ENCODE measurements at regions not wholly inside any gene's neighbourhood (a gene's known extent, or its start where the extent isn't known, plus 50 kb on each side); places are given as distances from the start of the nearest gene placed in this dataset.
A peak's percentile ranks its signal among the peaks of the same experiment; 100 is the strongest.

- ATAC-seq (no peak), DNase-seq (ENCODE audit: low read depth in 1 of 2, low spot score in 1 of 2) (no peak), FAIRE-seq (peak; percentile 51)
- ChIA-PET POLR2A (no interaction called here), CTCF (interaction anchor here (1.5 kb wide), 1 partner anchor 16 kb away, joined by 3 read pairs; no protein-coding TSS in a partner anchor)
- Histone ChIP-seq H3K4me1 (no peaks in the 10 kb centered on the region), H3K27ac (no peak overlapping the region), H3K4me3 (no peak overlapping the region), H3K4me2 (no peak overlapping the region), H3K9me3 (no peaks in the 10 kb centered on the region)
- WGBS (ENCODE audit: missing lambda C conversion rate) = 16% methylated on average over 1 of the region's 1 CpG
- TF ChIP-seq, protein P1, sequence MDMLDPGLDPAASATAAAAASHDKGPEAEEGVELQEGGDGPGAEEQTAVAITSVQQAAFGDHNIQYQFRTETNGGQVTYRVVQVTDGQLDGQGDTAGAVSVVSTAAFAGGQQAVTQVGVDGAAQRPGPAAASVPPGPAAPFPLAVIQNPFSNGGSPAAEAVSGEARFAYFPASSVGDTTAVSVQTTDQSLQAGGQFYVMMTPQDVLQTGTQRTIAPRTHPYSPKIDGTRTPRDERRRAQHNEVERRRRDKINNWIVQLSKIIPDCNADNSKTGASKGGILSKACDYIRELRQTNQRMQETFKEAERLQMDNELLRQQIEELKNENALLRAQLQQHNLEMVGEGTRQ (IDR thresholded peaks at IDR 0.05) = no peak
- no peak for TF ChIP-seq NPAS2 (CRISPR knock-in tag; IDR thresholded peaks at IDR 0.05; ENCODE audit: borderline replicate concordance)
Observed at GRCh38 chr20:24131684-24132083, 143.1 kb upstream of the GGTLC1 start.

DNA sequence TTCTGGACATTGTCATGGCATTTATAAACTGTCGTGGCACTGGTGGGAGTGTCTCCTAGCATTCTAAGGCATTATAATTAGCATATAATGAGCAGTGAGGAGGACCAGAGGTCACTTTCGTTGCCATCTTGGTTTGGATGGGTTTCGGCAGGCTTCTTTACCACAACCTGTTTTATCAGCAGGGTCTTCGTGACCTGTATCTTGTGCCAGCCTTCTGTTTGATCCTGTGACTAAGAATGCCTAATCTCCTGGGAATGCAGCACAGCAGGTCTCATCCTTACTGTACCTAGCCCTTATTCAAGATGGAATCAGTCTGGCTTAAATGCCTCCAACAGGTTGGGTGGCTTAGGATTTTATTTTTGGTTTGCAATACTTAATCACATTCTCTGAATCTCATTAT is 142.7 kb upstream of the GGTLC1 start:
- no peaks in the 10 kb centered on the region for H3K4me1 ChIP-seq
- ChIA-PET POLR2A (no interaction called here), CTCF (interaction anchor here (1.5 to 3.1 kb wide), 2 partner anchors 12 to 17 kb away, joined by 3 to 19 read pairs; no protein-coding TSS in a partner anchor)
- FAIRE-seq (no peak), ATAC-seq (no peak), DNase-seq (ENCODE audit: low read depth in 1 of 2, low spot score in 1 of 2) (no peak)
- H3K27ac ChIP-seq = no peak overlapping the region
- no peak overlapping the region for H3K4me2 ChIP-seq
- H3K9me3 ChIP-seq = no peaks in the 10 kb centered on the region
- no peak overlapping the region for H3K4me3 ChIP-seq
- TF ChIP-seq FOXS1 (CRISPR knock-in tag; IDR thresholded peaks at IDR 0.05) (no peak), KDM1A (IDR thresholded peaks at IDR 0.05; ENCODE audit: low read depth) (no peak), GATA3 (IDR thresholded peaks at IDR 0.05; ENCODE audit: borderline replicate concordance) (no peak), MYC (IDR thresholded peaks at IDR 0.05; ENCODE audit: borderline replicate concordance, low read length) (no peak), ATOH8 (CRISPR knock-in tag; IDR thresholded peaks at IDR 0.05; ENCODE audit: low read depth) (no peak), ZFP36 (IDR thresholded peaks at IDR 0.05; ENCODE audit: borderline replicate concordance, partially characterized antibody) (no peak), RARB (CRISPR knock-in tag; IDR thresholded peaks at IDR 0.05) (no peak), PHF8 (IDR thresholded peaks at IDR 0.05; ENCODE audit: borderline replicate concordance, low read depth) (no peak), TP53 (CRISPR knock-in tag; IDR thresholded peaks at IDR 0.05) (no peak), FOSB (CRISPR knock-in tag; IDR thresholded peaks at IDR 0.05) (no peak), BHLHE40 (IDR thresholded peaks at IDR 0.05; ENCODE audit: low read depth, low read length) (no peak), RCOR1 (IDR thresholded peaks at IDR 0.05; ENCODE audit: low read depth, low read length) (no peak)
- TF ChIP-seq, protein P2, sequence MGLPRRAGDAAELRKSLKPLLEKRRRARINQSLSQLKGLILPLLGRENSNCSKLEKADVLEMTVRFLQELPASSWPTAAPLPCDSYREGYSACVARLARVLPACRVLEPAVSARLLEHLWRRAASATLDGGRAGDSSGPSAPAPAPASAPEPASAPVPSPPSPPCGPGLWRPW (IDR thresholded peaks at IDR 0.05) = no peak
- WGBS (ENCODE audit: missing lambda C conversion rate) = 37% methylated on average over 4 of the region's 4 CpGs

- H3K9me3 ChIP-seq = no peaks in the 10 kb centered on the region
- DNase-seq (ENCODE audit: low read depth in 1 of 2, low spot score in 1 of 2) (no peak), FAIRE-seq (no peak), ATAC-seq (no peak)
- 16% methylated on average over 1 of the region's 1 CpG for WGBS (ENCODE audit: missing lambda C conversion rate)
- H3K27ac ChIP-seq = no peak overlapping the region
- no peak overlapping the region for H3K4me3 ChIP-seq
- H3K4me2 ChIP-seq = no peak overlapping the region
- no peaks in the 10 kb centered on the region for H3K4me1 ChIP-seq
- ChIA-PET CTCF (interaction anchor here (1.3 to 3.1 kb wide), 3 partner anchors 11 to 36 kb away, joined by 3 to 19 read pairs (median 3); no protein-coding TSS in a partner anchor), POLR2A (no interaction called here)
- TF ChIP-seq ZNF302 (CRISPR knock-in tag; IDR thresholded peaks at IDR 0.05) (no peak), SREBF2 (IDR thresholded peaks at IDR 0.05) (no peak), KDM1A (IDR thresholded peaks at IDR 0.05; ENCODE audit: low read depth) (no peak), HMGXB4 (CRISPR knock-in tag; IDR thresholded peaks at IDR 0.05; ENCODE audit: borderline replicate concordance) (no peak), ESRRA (IDR thresholded peaks at IDR 0.05; ENCODE audit: borderline replicate concordance, low read length) (no peak), HOXA7 (CRISPR knock-in tag; IDR thresholded peaks at IDR 0.05) (no peak), RNF2 (IDR thresholded peaks at IDR 0.05; ENCODE audit: borderline replicate concordance, low read depth) (no peak), ZSCAN20 (CRISPR knock-in tag; IDR thresholded peaks at IDR 0.05) (no peak), REST (IDR thresholded peaks at IDR 0.05) (no peak), RCOR1 (IDR thresholded peaks at IDR 0.05; ENCODE audit: low read depth, low read length) (no peak), HOXB5 (CRISPR knock-in tag; IDR thresholded peaks at IDR 0.05) (no peak), POLR2A (IDR thresholded peaks at IDR 0.05; ENCODE audit: low read length) (no peak), HOXB13 (CRISPR knock-in tag; IDR thresholded peaks at IDR 0.05; ENCODE audit: low read depth) (no peak), FOSB (CRISPR knock-in tag; IDR thresholded peaks at IDR 0.05) (no peak), EHMT2 (IDR thresholded peaks at IDR 0.05; ENCODE audit: low read depth) (no peak), CBX2 (IDR thresholded peaks at IDR 0.05; ENCODE audit: borderline replicate concordance, low read depth) (no peak), TFCP2L1 (CRISPR knock-in tag; IDR thresholded peaks at IDR 0.05) (no peak)
Observed at GRCh38 chr20:24129641-24130040, 141.1 kb upstream of the GGTLC1 start.

Measured in A549 (cell line).